ENCODE measurements at regions not wholly inside any gene's neighbourhood (a gene's known extent, or its start where the extent isn't known, plus 50 kb on each side); places are given as distances from the start of the nearest gene placed in this dataset.

- no TSS peak for BruUV-seq (replicated peaks)
- no peaks in the 10 kb centered on the region for H3K27me3 Mint-ChIP-seq (ENCODE audit: insufficient read depth, unreplicated experiment)
- H3K36me3 Mint-ChIP-seq (ENCODE audit: insufficient read depth, unreplicated experiment), result no peaks in the 10 kb centered on the region
- CTCF ChIA-PET, result interaction anchor here (1.0 kb wide), 1 partner anchor 11 kb away, joined by 3 read pairs; no protein-coding TSS in a partner anchor
- DNase-seq (ENCODE audit: unreplicated experiment), result no peak
- no peaks in the 10 kb centered on the region for H3K9me3 Mint-ChIP-seq (ENCODE audit: unreplicated experiment)
- POLR2A ChIA-PET, result no interaction called here
- intact Hi-C loops (cut with micrococcal nuclease), result no loop called here
- TF ChIP-seq CTCF (IDR thresholded peaks at IDR 0.05; ENCODE audit: unreplicated experiment), result no peak
- H3K4me1 Mint-ChIP-seq (ENCODE audit: insufficient read depth, unreplicated experiment), result peaks cover 22% of the 10 kb centered on the region
- no peak overlapping the region for H3K4me3 Mint-ChIP-seq (ENCODE audit: unreplicated experiment)
- H3K27ac Mint-ChIP-seq (ENCODE audit: low read depth, unreplicated experiment), result no peak overlapping the region
Measured at GRCh38 chr5:120098426-120098825, 365.7 kb upstream of the PRR16 start.

- BruUV-seq (replicated peaks), result no TSS peak
- intact Hi-C loops (cut with micrococcal nuclease), result no loop called here
- Mint-ChIP-seq H3K4me1 (ENCODE audit: insufficient read depth, unreplicated experiment) (peaks cover 25% of the 10 kb centered on the region), H3K27me3 (ENCODE audit: insufficient read depth, unreplicated experiment) (no peaks in the 10 kb centered on the region), H3K9me3 (ENCODE audit: unreplicated experiment) (no peaks in the 10 kb centered on the region), H3K27ac (ENCODE audit: low read depth, unreplicated experiment) (no peak overlapping the region), H3K4me3 (ENCODE audit: unreplicated experiment) (no peak overlapping the region), H3K36me3 (ENCODE audit: insufficient read depth, unreplicated experiment) (no peaks in the 10 kb centered on the region)
- POLR2A ChIA-PET, result no interaction called here
- CTCF ChIA-PET, result interaction anchor here (1.0 kb wide), 1 partner anchor 11 kb away, joined by 3 read pairs; no protein-coding TSS in a partner anchor
- no peak for TF ChIP-seq CTCF (IDR thresholded peaks at IDR 0.05; ENCODE audit: unreplicated experiment)
- no peak for DNase-seq (ENCODE audit: unreplicated experiment)
Measured at GRCh38 chr5:120098902-120099535, 365.1 kb upstream of the PRR16 start.

DNA sequence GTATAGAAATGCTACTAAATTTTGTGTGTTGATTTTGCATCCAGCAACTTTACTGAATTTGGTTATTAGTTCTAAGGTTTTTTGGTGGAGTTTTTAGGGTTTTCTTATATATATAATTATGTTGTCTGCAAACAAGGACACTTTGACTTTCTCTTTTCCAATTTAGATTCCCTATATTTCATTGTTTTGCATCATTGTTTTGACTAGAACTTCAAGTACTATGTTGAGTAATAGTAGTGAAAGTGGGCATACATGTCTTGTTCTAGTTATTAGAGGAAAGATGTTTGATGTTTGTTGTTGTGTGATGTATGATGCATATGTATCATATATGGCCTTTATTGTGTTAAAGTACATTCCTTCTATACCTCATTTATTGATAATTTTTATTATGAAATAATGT is 362.3 kb upstream of the PRR16 start:
- no peak for TF ChIP-seq CTCF (IDR thresholded peaks at IDR 0.05; ENCODE audit: unreplicated experiment)
- peaks cover 2% of the 10 kb centered on the region for H3K9me3 Mint-ChIP-seq (ENCODE audit: unreplicated experiment)
- H3K36me3 Mint-ChIP-seq (ENCODE audit: insufficient read depth, unreplicated experiment), result no peaks in the 10 kb centered on the region
- H3K4me3 Mint-ChIP-seq (ENCODE audit: unreplicated experiment), result no peak overlapping the region
- intact Hi-C loops (cut with micrococcal nuclease), result no loop called here
- ChIA-PET POLR2A (no interaction called here), CTCF (no interaction called here)
- no peak overlapping the region for H3K27ac Mint-ChIP-seq (ENCODE audit: low read depth, unreplicated experiment)
- no peaks in the 10 kb centered on the region for H3K27me3 Mint-ChIP-seq (ENCODE audit: insufficient read depth, unreplicated experiment)
- BruUV-seq (replicated peaks), result no TSS peak
- DNase-seq (ENCODE audit: unreplicated experiment), result no peak
- peaks cover 14% of the 10 kb centered on the region for H3K4me1 Mint-ChIP-seq (ENCODE audit: insufficient read depth, unreplicated experiment)

GRCh38 chr5:120103495-120103894 is 360.6 kb upstream of the PRR16 start:
- intact Hi-C loops (cut with micrococcal nuclease), result no loop called here

More at GRCh38 chr5:120103495-120103894, 360.6 kb upstream of the PRR16 start:
- no peak for DNase-seq (ENCODE audit: unreplicated experiment)
- Mint-ChIP-seq H3K36me3 (ENCODE audit: insufficient read depth, unreplicated experiment) (no peaks in the 10 kb centered on the region), H3K9me3 (ENCODE audit: unreplicated experiment) (peaks cover 8% of the 10 kb centered on the region), H3K4me1 (ENCODE audit: insufficient read depth, unreplicated experiment) (peaks cover 10% of the 10 kb centered on the region), H3K27ac (ENCODE audit: low read depth, unreplicated experiment) (no peak overlapping the region), H3K4me3 (ENCODE audit: unreplicated experiment) (no peak overlapping the region), H3K27me3 (ENCODE audit: insufficient read depth, unreplicated experiment) (no peaks in the 10 kb centered on the region)
- ChIA-PET POLR2A (interaction anchor here (0.6 kb wide), 1 partner anchor 36 kb away, joined by 3 read pairs; no protein-coding TSS in a partner anchor), CTCF (no interaction called here)
- BruUV-seq (replicated peaks), result no TSS peak
- no peak for TF ChIP-seq CTCF (IDR thresholded peaks at IDR 0.05; ENCODE audit: unreplicated experiment)
